ENCODE measurements at regions not wholly inside any gene's neighbourhood (a gene's known extent, or its start where the extent isn't known, plus 50 kb on each side); places are given as distances from the start of the nearest gene placed in this dataset.

- H3K27ac ChIP-seq, result no peak overlapping the region
- TF ChIP-seq CTCF (conservative IDR thresholded peaks at IDR 0.05; ENCODE audit: low read depth), result no peak
- CTCF ChIA-PET, result interaction anchor here (0.6 kb wide), 1 partner anchor 288 kb away, joined by 5 read pairs; no protein-coding TSS in a partner anchor
- DNase-seq (ENCODE audit: low spot score), result no peak
- POLR2A ChIA-PET (ENCODE audit: low non-redundant PET), result no interaction called here
These were observed 708.1 kb downstream of the PTPRU start for GRCh38 chr1:29944253-29944905.

- ChIA-PET CTCF (interaction anchor here (0.6 kb wide), 1 partner anchor 19 kb away, joined by 4 read pairs; no protein-coding TSS in a partner anchor), POLR2A (ENCODE audit: low non-redundant PET) (no interaction called here)
- no peak overlapping the region for H3K27ac ChIP-seq
- TF ChIP-seq CTCF (conservative IDR thresholded peaks at IDR 0.05; ENCODE audit: low read depth), result no peak
- no peak for DNase-seq (ENCODE audit: low spot score)
These were observed 706.7 kb downstream of the PTPRU start for GRCh38 chr1:29943034-29943433.

GRCh38 chr1:29939079-29939478, 702.8 kb downstream of the PTPRU start:
- no peak overlapping the region for H3K27ac ChIP-seq
- no peak for TF ChIP-seq CTCF (conservative IDR thresholded peaks at IDR 0.05; ENCODE audit: low read depth)
- no peak for DNase-seq (ENCODE audit: low spot score)
- CTCF ChIA-PET, result no interaction called here
- POLR2A ChIA-PET (ENCODE audit: low non-redundant PET), result no interaction called here

GRCh38 chr1:29937356-29937755, 701.0 kb downstream of the PTPRU start:
- no peak for TF ChIP-seq CTCF (conservative IDR thresholded peaks at IDR 0.05; ENCODE audit: low read depth)
- ChIA-PET POLR2A (ENCODE audit: low non-redundant PET) (no interaction called here), CTCF (interaction anchor here (0.6 kb wide), 1 partner anchor 71 kb away, joined by 3 read pairs; no protein-coding TSS in a partner anchor)
- H3K27ac ChIP-seq, result no peak overlapping the region
- no peak for DNase-seq (ENCODE audit: low spot score)

GRCh38 chr1:29936031-29936544, 699.8 kb downstream of the PTPRU start:
- TF ChIP-seq CTCF (conservative IDR thresholded peaks at IDR 0.05; ENCODE audit: low read depth), result no peak
- no peak overlapping the region for H3K27ac ChIP-seq
- POLR2A ChIA-PET (ENCODE audit: low non-redundant PET), result no interaction called here
- no peak for DNase-seq (ENCODE audit: low spot score)
- CTCF ChIA-PET, result interaction anchor here (0.6 to 1.2 kb wide), 3 partner anchors 18 to 468 kb away, joined by 3 to 4 read pairs (median 4); no protein-coding TSS in a partner anchor

- DNase-seq (ENCODE audit: low spot score), result no peak
- no peak overlapping the region for H3K27ac ChIP-seq
- no peak for TF ChIP-seq CTCF (conservative IDR thresholded peaks at IDR 0.05; ENCODE audit: low read depth)
- POLR2A ChIA-PET (ENCODE audit: low non-redundant PET), result no interaction called here
- CTCF ChIA-PET, result no interaction called here
These were observed 698.0 kb downstream of the PTPRU start for GRCh38 chr1:29934255-29934772.

All from RWPE1 (cell line).